ENCODE measurements at regions not wholly inside any gene's neighbourhood (a gene's known extent, or its start where the extent isn't known, plus 50 kb on each side); places are given as distances from the start of the nearest gene placed in this dataset.

- H3K27ac Mint-ChIP-seq (ENCODE audit: unreplicated experiment), result no peak overlapping the region
- H3K4me3 Mint-ChIP-seq (ENCODE audit: unreplicated experiment), result no peak overlapping the region
- H3K36me3 Mint-ChIP-seq (ENCODE audit: low read depth, unreplicated experiment), result no peaks in the 10 kb centered on the region
These were observed 308.1 kb upstream of the ZMIZ1 start for GRCh38 chr10:78760463-78761310.

GRCh38 chr10:78761311-78761781 lies 307.4 kb upstream of the ZMIZ1 start:
- H3K27ac Mint-ChIP-seq (ENCODE audit: unreplicated experiment), result no peak overlapping the region
- no peak for TF ChIP-seq CTCF (IDR thresholded peaks at IDR 0.05; ENCODE audit: unreplicated experiment)

More at GRCh38 chr10:78760463-78761310, 308.1 kb upstream of the ZMIZ1 start:
- Mint-ChIP-seq H3K4me1 (ENCODE audit: unreplicated experiment) (peaks cover 10% of the 10 kb centered on the region), H3K9me3 (ENCODE audit: unreplicated experiment) (no peaks in the 10 kb centered on the region), H3K27me3 (ENCODE audit: unreplicated experiment) (peaks cover 6% of the 10 kb centered on the region)
- TF ChIP-seq CTCF (IDR thresholded peaks at IDR 0.05; ENCODE audit: unreplicated experiment), result no peak
- no peak for DNase-seq (ENCODE audit: low spot score)

GRCh38 chr10:78762086-78762630 lies 306.6 kb upstream of the ZMIZ1 start:
- TF ChIP-seq CTCF (IDR thresholded peaks at IDR 0.05; ENCODE audit: unreplicated experiment), result no peak
- H3K4me3 Mint-ChIP-seq (ENCODE audit: unreplicated experiment), result no peak overlapping the region
- H3K36me3 Mint-ChIP-seq (ENCODE audit: low read depth, unreplicated experiment), result no peaks in the 10 kb centered on the region
- DNase-seq (ENCODE audit: low spot score), result no peak
- no peaks in the 10 kb centered on the region for H3K9me3 Mint-ChIP-seq (ENCODE audit: unreplicated experiment)
- peaks cover 1% of the 10 kb centered on the region for H3K27me3 Mint-ChIP-seq (ENCODE audit: unreplicated experiment)
- no peak overlapping the region for H3K27ac Mint-ChIP-seq (ENCODE audit: unreplicated experiment)
- H3K4me1 Mint-ChIP-seq (ENCODE audit: unreplicated experiment), result peaks cover 2% of the 10 kb centered on the region

More at GRCh38 chr10:78761311-78761781, 307.4 kb upstream of the ZMIZ1 start:
- no peaks in the 10 kb centered on the region for H3K36me3 Mint-ChIP-seq (ENCODE audit: low read depth, unreplicated experiment)
- no peak overlapping the region for H3K4me3 Mint-ChIP-seq (ENCODE audit: unreplicated experiment)
- DNase-seq (ENCODE audit: low spot score), result no peak
- H3K4me1 Mint-ChIP-seq (ENCODE audit: unreplicated experiment), result peaks cover 7% of the 10 kb centered on the region
- H3K9me3 Mint-ChIP-seq (ENCODE audit: unreplicated experiment), result no peaks in the 10 kb centered on the region
- H3K27me3 Mint-ChIP-seq (ENCODE audit: unreplicated experiment), result peaks cover 2% of the 10 kb centered on the region

- TF ChIP-seq CTCF (IDR thresholded peaks at IDR 0.05; ENCODE audit: unreplicated experiment), result no peak
- Mint-ChIP-seq H3K27ac (ENCODE audit: unreplicated experiment) (no peak overlapping the region), H3K36me3 (ENCODE audit: low read depth, unreplicated experiment) (no peaks in the 10 kb centered on the region)
These were observed 305.5 kb upstream of the ZMIZ1 start for GRCh38 chr10:78763234-78763633.

More at GRCh38 chr10:78763234-78763633, 305.5 kb upstream of the ZMIZ1 start:
- no peak for DNase-seq (ENCODE audit: low spot score)
- Mint-ChIP-seq H3K4me1 (ENCODE audit: unreplicated experiment) (no peaks in the 10 kb centered on the region), H3K9me3 (ENCODE audit: unreplicated experiment) (no peaks in the 10 kb centered on the region), H3K4me3 (ENCODE audit: unreplicated experiment) (no peak overlapping the region), H3K27me3 (ENCODE audit: unreplicated experiment) (peaks cover 1% of the 10 kb centered on the region)
